GM19240 (cell line): ENCODE measurements at regions not wholly inside any gene's neighbourhood (a gene's known extent, or its start where the extent isn't known, plus 50 kb on each side); places are given as distances from the start of the nearest gene placed in this dataset.
"Not testable (repeated sequence)": the region's sequence is repeated elsewhere in the genome, so short reads cannot be mapped to it uniquely, and the experiment has no call there.

Experiments used
- DNase-seq: peaks from one replicate; pipeline ENCODE4 v3.0.0; 2011; ENCODE audit warnings: low spot score; ENCODE audit not compliant: insufficient read length

GRCh38 chr2:193276560-193276959 is 1081.8 kb upstream of the TMEFF2 start:
- no peak for DNase-seq

- no peak for DNase-seq
Measured at GRCh38 chr2:193276069-193276468, 1081.3 kb upstream of the TMEFF2 start.

- no peak for DNase-seq
Measured at GRCh38 chr2:193272011-193272410, 1077.3 kb upstream of the TMEFF2 start.

GRCh38 chr2:193270816-193271215 is 1076.1 kb upstream of the TMEFF2 start:
- no peak for DNase-seq

GRCh38 chr2:193267496-193268002 is 1072.8 kb upstream of the TMEFF2 start:
- no peak for DNase-seq

GRCh38 chr2:193253014-193253530 is 1058.3 kb upstream of the TMEFF2 start:
- no peak for DNase-seq

GRCh38 chr2:193251909-193252308 is 1057.2 kb upstream of the TMEFF2 start:
- no peak for DNase-seq

GRCh38 chr2:193250389-193250788 is 1055.7 kb upstream of the TMEFF2 start:
- no peak for DNase-seq

- no peak for DNase-seq
Measured at GRCh38 chr2:193240752-193241151, 1046.0 kb upstream of the TMEFF2 start.

GRCh38 chr2:193231634-193232033 is 1036.9 kb upstream of the TMEFF2 start:
- DNase-seq = no peak

GRCh38 chr2:193228276-193228675 is 1033.5 kb upstream of the TMEFF2 start:
- no peak for DNase-seq

GRCh38 chr2:193222454-193222853 is 1027.7 kb upstream of the TMEFF2 start:
- no peak for DNase-seq

- DNase-seq = no peak
Measured at GRCh38 chr2:193219413-193219812, 1024.7 kb upstream of the TMEFF2 start.

- DNase-seq = no peak
Measured at GRCh38 chr2:193201583-193201982, 1006.9 kb upstream of the TMEFF2 start.

GRCh38 chr2:193199322-193199721 is 1004.6 kb upstream of the TMEFF2 start:
- no peak for DNase-seq

- DNase-seq = no peak
Measured at GRCh38 chr2:193187816-193188215, 993.1 kb upstream of the TMEFF2 start.

- not testable (repeated sequence) for DNase-seq
Measured at GRCh38 chr2:193170981-193171380, 976.2 kb upstream of the TMEFF2 start.

- DNase-seq = no peak
Measured at GRCh38 chr2:193156480-193156879, 961.7 kb upstream of the TMEFF2 start.

GRCh38 chr2:193154076-193154475 is 959.3 kb upstream of the TMEFF2 start:
- DNase-seq = no peak

GRCh38 chr2:193153576-193153975 is 958.8 kb upstream of the TMEFF2 start:
- DNase-seq = no peak

GRCh38 chr2:193142467-193142866 is 947.7 kb upstream of the TMEFF2 start:
- not testable (repeated sequence) for DNase-seq

- DNase-seq = no peak
Measured at GRCh38 chr2:193141998-193142397, 947.3 kb upstream of the TMEFF2 start.

- DNase-seq = not testable (repeated sequence)
Measured at GRCh38 chr2:193140895-193141294, 946.2 kb upstream of the TMEFF2 start.

GRCh38 chr2:193124815-193125214 is 930.1 kb upstream of the TMEFF2 start:
- no peak for DNase-seq
